ENCODE measurements at regions not wholly inside any gene's neighbourhood (a gene's known extent, or its start where the extent isn't known, plus 50 kb on each side); places are given as distances from the start of the nearest gene placed in this dataset.

DNA sequence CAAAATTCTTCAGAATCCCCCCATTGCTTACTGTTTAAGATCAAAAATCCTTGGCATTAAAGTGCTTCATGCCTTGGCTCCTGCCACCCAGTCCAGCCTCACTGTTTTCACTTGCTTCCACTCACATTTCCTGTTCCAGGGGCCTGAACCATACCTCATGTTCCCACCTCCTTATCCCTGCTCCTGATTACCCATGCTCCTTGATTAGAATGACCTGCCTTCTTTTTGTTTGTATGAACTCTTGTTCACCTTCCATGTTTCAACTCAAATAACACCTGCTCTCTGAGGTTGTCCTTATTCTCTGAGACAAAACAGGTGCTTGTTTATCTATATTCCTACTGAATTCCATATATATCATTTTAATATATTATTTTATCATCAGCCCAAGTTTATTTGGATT is 77.1 kb upstream of the VSTM2A start:
- TF ChIP-seq, protein P1, sequence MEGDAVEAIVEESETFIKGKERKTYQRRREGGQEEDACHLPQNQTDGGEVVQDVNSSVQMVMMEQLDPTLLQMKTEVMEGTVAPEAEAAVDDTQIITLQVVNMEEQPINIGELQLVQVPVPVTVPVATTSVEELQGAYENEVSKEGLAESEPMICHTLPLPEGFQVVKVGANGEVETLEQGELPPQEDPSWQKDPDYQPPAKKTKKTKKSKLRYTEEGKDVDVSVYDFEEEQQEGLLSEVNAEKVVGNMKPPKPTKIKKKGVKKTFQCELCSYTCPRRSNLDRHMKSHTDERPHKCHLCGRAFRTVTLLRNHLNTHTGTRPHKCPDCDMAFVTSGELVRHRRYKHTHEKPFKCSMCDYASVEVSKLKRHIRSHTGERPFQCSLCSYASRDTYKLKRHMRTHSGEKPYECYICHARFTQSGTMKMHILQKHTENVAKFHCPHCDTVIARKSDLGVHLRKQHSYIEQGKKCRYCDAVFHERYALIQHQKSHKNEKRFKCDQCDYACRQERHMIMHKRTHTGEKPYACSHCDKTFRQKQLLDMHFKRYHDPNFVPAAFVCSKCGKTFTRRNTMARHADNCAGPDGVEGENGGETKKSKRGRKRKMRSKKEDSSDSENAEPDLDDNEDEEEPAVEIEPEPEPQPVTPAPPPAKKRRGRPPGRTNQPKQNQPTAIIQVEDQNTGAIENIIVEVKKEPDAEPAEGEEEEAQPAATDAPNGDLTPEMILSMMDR (IDR thresholded peaks at IDR 0.05; ENCODE audit: low read depth, low read length, poor library complexity, severe bottlenecking): no peak
- TF ChIP-seq EZH2phosphoT487 (IDR thresholded peaks at IDR 0.05; ENCODE audit: borderline replicate concordance, low read length): no peak

Measured in DOHH2 (cell line).